IMR-90 (cell line): ENCODE measurements at regions not wholly inside any gene's neighbourhood (a gene's known extent, or its start where the extent isn't known, plus 50 kb on each side); places are given as distances from the start of the nearest gene placed in this dataset.

ENCODE experiments used
- ATAC-seq: fragments of 200-7000 bp; cut with Tn5 transposase; 2 replicates; pipeline ENCODE4 v1.9.1; 2020; ENCODE audit warnings: low read depth, mild to moderate bottlenecking, moderate library complexity
- BruUV-seq: library from RNA; stranded (reverse); fragments of 400-500 nt; replicated peaks from 2 replicates; lab custom pipeline; 2021; lab: Mats Ljungman, UMichigan
- CTCF ChIA-PET: fragments of 300-600 bp; formaldehyde crosslinking; extraction: SDS; loops from one replicate; lab custom pipeline; 2021; ENCODE audit warnings: antibody characterized with exemption; lab: Yijun Ruan, JAX
- POLR2A ChIA-PET: fragments of 300-600 bp; sonication (Branson Sonifier 250); formaldehyde crosslinking; loops from one replicate; lab custom pipeline; 2022; ENCODE audit warnings: antibody characterized with exemption; ENCODE audit not compliant: unreplicated experiment; lab: Charles Lee
- DNase-seq: peaks from one replicate; pipeline ENCODE4 v3.0.0; 2013
- H2AFZ ChIP-seq: replicated peaks from 2 replicates; pipeline ENCODE3; 2013; ENCODE audit warnings: low read length, mild to moderate bottlenecking; ENCODE audit not compliant: poor library complexity
- H2AK5ac ChIP-seq: 2 replicates; pipeline ENCODE4 v1.6.1; 2013; ENCODE audit warnings: low read depth, low read length, inconsistent platforms
- H2AK9ac ChIP-seq: replicated peaks from 2 replicates; pipeline ENCODE3; 2013; ENCODE audit warnings: mild to moderate bottlenecking, low read depth, low read length, moderate library complexity; ENCODE audit not compliant: poor library complexity
- H2BK120ac ChIP-seq: 2 replicates; pipeline ENCODE4 v1.6.1; 2013; ENCODE audit warnings: low read depth, low read length, inconsistent platforms
- H2BK15ac ChIP-seq: 3 replicates; pipeline ENCODE4 v1.6.1; 2013; ENCODE audit warnings: low read depth, low read length, inconsistent platforms
- H2BK20ac ChIP-seq: 2 replicates; pipeline ENCODE4 v1.6.1; 2013; ENCODE audit warnings: low read depth, mild to moderate bottlenecking, inconsistent platforms, low read length, moderate library complexity
- H2BK5ac ChIP-seq: 2 replicates; pipeline ENCODE4 v1.6.1; 2013; ENCODE audit warnings: mild to moderate bottlenecking, low read depth, low read length, inconsistent platforms; ENCODE audit not compliant: poor library complexity, severe bottlenecking
- H3K14ac ChIP-seq: replicated peaks from 2 replicates; pipeline ENCODE4 v1.6.1; 2013; ENCODE audit warnings: low read depth, low read length, inconsistent platforms
- H3K18ac ChIP-seq: 2 replicates; pipeline ENCODE4 v1.6.1; 2013; ENCODE audit warnings: low read depth, low read length, control low read depth
- H3K23ac ChIP-seq: 2 replicates; pipeline ENCODE4 v1.6.1; 2013; ENCODE audit warnings: low read depth, low read length, inconsistent platforms
- H3K27ac ChIP-seq: 2 replicates; pipeline ENCODE4 v1.5.1; 2013; ENCODE audit warnings: mild to moderate bottlenecking, control low read depth, low read length; ENCODE audit not compliant: insufficient read depth
- H3K27me3 ChIP-seq: 2 replicates; pipeline ENCODE4 v1.6.1; 2013; ENCODE audit warnings: low read length; ENCODE audit not compliant: control insufficient read depth, insufficient read depth
- H3K36me3 ChIP-seq: 2 replicates; pipeline ENCODE4 v1.6.1; 2013; ENCODE audit warnings: low read length, mixed read lengths; ENCODE audit not compliant: control insufficient read depth, insufficient read depth
- H3K4ac ChIP-seq: 2 replicates; pipeline ENCODE4 v1.6.1; 2013; ENCODE audit warnings: low read depth, low read length, inconsistent platforms
- H3K4me1 ChIP-seq: 2 replicates; pipeline ENCODE4 v1.6.1; 2013; ENCODE audit warnings: low read length, mixed read lengths; ENCODE audit not compliant: control insufficient read depth, insufficient read depth
- H3K4me2 ChIP-seq: 2 replicates; pipeline ENCODE4 v1.6.1; 2013; ENCODE audit warnings: low read depth, mild to moderate bottlenecking, control low read depth, low read length, moderate library complexity
- H3K4me3 ChIP-seq: 2 replicates; pipeline ENCODE4 v1.5.1; 2013; ENCODE audit warnings: low read depth, mild to moderate bottlenecking, control low read depth, low read length, moderate library complexity; ENCODE audit not compliant: insufficient read depth
- H3K56ac ChIP-seq: 2 replicates; pipeline ENCODE4 v1.6.1; 2013; ENCODE audit warnings: low read length, inconsistent platforms; ENCODE audit not compliant: insufficient read depth; ENCODE audit errors: extremely low read depth
- H3K79me1 ChIP-seq, 2 experiments: 2 replicates each; pipeline ENCODE4 v1.6.1; 2013; ENCODE audit warnings: low read length in 2 of 2, inconsistent platforms in 1 of 2, low read depth in 1 of 2
- H3K9ac ChIP-seq: 2 replicates; pipeline ENCODE4 v1.6.1; 2013; ENCODE audit warnings: low read depth, low read length, control low read depth
- H3K9me1 ChIP-seq: 2 replicates; pipeline ENCODE4 v1.6.1; 2013; ENCODE audit warnings: low read length, inconsistent platforms; ENCODE audit not compliant: insufficient read depth
- H3K9me3 ChIP-seq: 2 replicates; pipeline ENCODE4 v1.6.1; 2013; ENCODE audit warnings: low read length; ENCODE audit not compliant: control insufficient read depth, insufficient read depth
- H4K20me1 ChIP-seq: 2 replicates; pipeline ENCODE4 v1.6.1; 2013; ENCODE audit warnings: low read length, inconsistent platforms; ENCODE audit not compliant: insufficient read depth
- H4K5ac ChIP-seq: 2 replicates; pipeline ENCODE4 v1.6.1; 2013; ENCODE audit warnings: mild to moderate bottlenecking, low read depth, low read length, control low read depth
- H4K8ac ChIP-seq, 2 experiments: 2 replicates each; pipeline ENCODE4 v1.6.1; 2013; ENCODE audit warnings: low read depth in 2 of 2, low read length in 2 of 2, control low read depth in 1 of 2, inconsistent platforms in 1 of 2
- H4K91ac ChIP-seq: 2 replicates; pipeline ENCODE4 v1.6.1; 2013; ENCODE audit warnings: low read depth, low read length, inconsistent platforms; ENCODE audit not compliant: insufficient read depth
- BHLHE40 ChIP-seq: fragments of 150-350 bp; IDR thresholded peaks from 2 replicates; pipeline ENCODE4 v1.6.1; 2016; ENCODE audit warnings: mild to moderate bottlenecking, low read depth, low read length
- CEBPB ChIP-seq: IDR thresholded peaks from 2 replicates; pipeline ENCODE4 v1.6.1; 2012; ENCODE audit warnings: low read depth, low read length, improper control_type of control experiment
- CHD1 ChIP-seq: IDR thresholded peaks from 2 replicates; pipeline ENCODE4 v1.6.1; 2012; ENCODE audit warnings: low read depth, low read length, improper control_type of control experiment
- CTCF ChIP-seq: conservative IDR thresholded peaks from 2 replicates; pipeline ENCODE4 v1.5.1; 2012; ENCODE audit warnings: mild to moderate bottlenecking, low read depth, low read length, improper control_type of control experiment
- ELK1 ChIP-seq: fragments of 150-350 bp; IDR thresholded peaks from 2 replicates; pipeline ENCODE4 v1.6.1; 2016; ENCODE audit warnings: low read depth, mild to moderate bottlenecking, low read length, moderate library complexity, borderline replicate concordance
- MAFK ChIP-seq: IDR thresholded peaks from 2 replicates; pipeline ENCODE4 v1.6.1; 2012; ENCODE audit warnings: low read depth, low read length, improper control_type of control experiment
- MXI1 ChIP-seq: IDR thresholded peaks from 2 replicates; pipeline ENCODE4 v1.6.1; 2012; ENCODE audit warnings: low read depth, mild to moderate bottlenecking, low read length, moderate library complexity, borderline replicate concordance
- NFE2L2 ChIP-seq: fragments of 150-350 bp; IDR thresholded peaks from 2 replicates; pipeline ENCODE4 v1.6.1; 2016; ENCODE audit warnings: low read depth, mild to moderate bottlenecking, low read length
- POLR2A ChIP-seq: IDR thresholded peaks from 2 replicates; pipeline ENCODE4 v1.6.1; 2012; ENCODE audit warnings: mild to moderate bottlenecking, low read depth, low read length
- RFX5 ChIP-seq: IDR thresholded peaks from 2 replicates; pipeline ENCODE4 v1.8.0; 2012; ENCODE audit warnings: low read depth, mild to moderate bottlenecking, low read length, moderate library complexity
- SMC3 ChIP-seq: fragments of 150-350 bp; IDR thresholded peaks from 2 replicates; pipeline ENCODE4 v1.6.1; 2016; ENCODE audit warnings: low read depth, mild to moderate bottlenecking, antibody characterized with exemption, low read length, moderate library complexity
- USF2 ChIP-seq: fragments of 150-350 bp; IDR thresholded peaks from 2 replicates; pipeline ENCODE4 v1.6.1; 2017; ENCODE audit warnings: mild to moderate bottlenecking, antibody characterized with exemption, low read length, low read depth
- WGBS, 2 experiments: methylation state at CpG; one replicate each; pipeline versions ENCODE4 v1.1.5 to v1.1.7; 2013; ENCODE audit warnings: missing lambda C conversion rate in 2 of 2; ENCODE audit not compliant: insufficient read length in 1 of 2; ENCODE audit errors: extremely low coverage in 2 of 2; 5-methylcytosine and 5-hydroxymethylcytosine counted together
- dilution Hi-C: fragments of 300-500 bp; cut with HindIII; formaldehyde crosslinking; loops from one replicate; pipeline ENCODE4 v1.14.3; 2018; ENCODE audit warnings: low sequenced_read_pairs; ENCODE audit not compliant: unreplicated experiment
- in situ Hi-C: fragments of 300-500 bp; cut with MboI; formaldehyde crosslinking; loops from 3 replicates; pipeline ENCODE4 v1.14.3; 2019; ENCODE audit warnings: low sequenced_read_pairs, inconsistent platforms, mixed read lengths
- intact Hi-C: fragments of 100-400 bp; cut with micrococcal nuclease; formaldehyde crosslinking; loops from 2 replicates; pipeline ENCODE4 v1.10.0; 2022

GRCh38 chr3:104245981-104246380, 1120.7 kb upstream of the ALCAM start:
- Histone ChIP-seq H2BK5ac (no peak overlapping the region), H3K56ac (no peak overlapping the region), H4K8ac (no peak overlapping the region), H2BK120ac (no peak overlapping the region), H3K36me3 (no peaks in the 10 kb centered on the region), H3K9me3 (no peaks in the 10 kb centered on the region), H2AK9ac (no peak overlapping the region), H2AK5ac (no peak overlapping the region), H3K9ac (no peak overlapping the region), H3K4me3 (no peak overlapping the region), H3K14ac (no peak overlapping the region), H3K18ac (no peak overlapping the region), H3K27me3 (no peaks in the 10 kb centered on the region), H3K9me1 (no peaks in the 10 kb centered on the region), H3K4ac (no peak overlapping the region), H2BK20ac (no peak overlapping the region), H3K4me2 (no peak overlapping the region), H3K4me1 (no peaks in the 10 kb centered on the region), H3K23ac (no peak overlapping the region), H4K91ac (no peak overlapping the region), H3K79me1 (no peaks in the 10 kb centered on the region), H4K5ac (no peak overlapping the region), H3K27ac (no peak overlapping the region), H4K20me1 (no peaks in the 10 kb centered on the region), H2BK15ac (no peak overlapping the region), H2AFZ (no peak overlapping the region)
- WGBS, 2 experiments = no CpG with 5 or more reads among the region's 2 CpGs
- ChIA-PET CTCF (no interaction called here), POLR2A (no interaction called here)
- BruUV-seq = no TSS peak
- no peak for DNase-seq
- ATAC-seq = no peak
- in situ Hi-C loops (no loop called here), intact Hi-C loops (no loop called here), dilution Hi-C loops (no loop called here)
- TF ChIP-seq MAFK (no peak), CTCF (no peak), RFX5 (no peak), CEBPB (no peak), MXI1 (no peak), USF2 (no peak), BHLHE40 (no peak), POLR2A (no peak), ELK1 (no peak), SMC3 (no peak), NFE2L2 (no peak), CHD1 (no peak)
